ENCODE measurements at regions not wholly inside any gene's neighbourhood (a gene's known extent, or its start where the extent isn't known, plus 50 kb on each side); places are given as distances from the start of the nearest gene placed in this dataset.

GRCh38 chr10:128921389-128922022 is 545.5 kb upstream of the MGMT start:
- DNase-seq: no peak

GRCh38 chr10:128922172-128922571 is 544.9 kb upstream of the MGMT start:
- no peak for DNase-seq

GRCh38 chr10:128922619-128923196 is 544.3 kb upstream of the MGMT start:
- no peak for DNase-seq

- no peak for DNase-seq
Measured at GRCh38 chr10:128924918-128925317, 542.1 kb upstream of the MGMT start.

- DNase-seq: no peak
Measured at GRCh38 chr10:128926711-128927110, 540.3 kb upstream of the MGMT start.

- no peak for DNase-seq
Measured at GRCh38 chr10:128927497-128928161, 539.4 kb upstream of the MGMT start.

- DNase-seq: no peak
Measured at GRCh38 chr10:128928231-128928836, 538.7 kb upstream of the MGMT start.

GRCh38 chr10:128929131-128929530 is 537.9 kb upstream of the MGMT start:
- no peak for DNase-seq

GRCh38 chr10:128929767-128930166 is 537.3 kb upstream of the MGMT start:
- DNase-seq: no peak

- DNase-seq: no peak
Measured at GRCh38 chr10:128930515-128930914, 536.5 kb upstream of the MGMT start.

- no peak for DNase-seq
Measured at GRCh38 chr10:128932071-128932820, 534.8 kb upstream of the MGMT start.

- no peak for DNase-seq
Measured at GRCh38 chr10:128934492-128934891, 532.5 kb upstream of the MGMT start.

- DNase-seq: no peak
Measured at GRCh38 chr10:128936392-128936791, 530.6 kb upstream of the MGMT start.

- no peak for DNase-seq
Measured at GRCh38 chr10:128938558-128938957, 528.5 kb upstream of the MGMT start.

GRCh38 chr10:128940081-128940480 is 527.0 kb upstream of the MGMT start:
- no peak for DNase-seq

- no peak for DNase-seq
Measured at GRCh38 chr10:128943111-128943510, 523.9 kb upstream of the MGMT start.

GRCh38 chr10:128945398-128945797 is 521.6 kb upstream of the MGMT start:
- no peak for DNase-seq

GRCh38 chr10:128950159-128950915 is 516.7 kb upstream of the MGMT start:
- DNase-seq: no peak

- no peak for DNase-seq
Measured at GRCh38 chr10:128950916-128951275, 516.1 kb upstream of the MGMT start.

- DNase-seq: no peak
Measured at GRCh38 chr10:128952856-128953255, 514.2 kb upstream of the MGMT start.

GRCh38 chr10:128956149-128956548 is 510.9 kb upstream of the MGMT start:
- DNase-seq: no peak

GRCh38 chr10:128957221-128957620 is 509.8 kb upstream of the MGMT start:
- no peak for DNase-seq

Data from EL (cell line).